GM23248 (cell line): ENCODE measurements at regions not wholly inside any gene's neighbourhood (a gene's known extent, or its start where the extent isn't known, plus 50 kb on each side); places are given as distances from the start of the nearest gene placed in this dataset.

ENCODE experiments used
- EZH2 ChIP-seq: fragments of 200-600 bp; sonication (generic); IDR thresholded peaks from 2 replicates; pipeline ENCODE4 v1.6.1; 2018; ENCODE audit warnings: antibody characterized with exemption, mild to moderate bottlenecking; ENCODE audit not compliant: insufficient read depth, poor library complexity, severe bottlenecking
- EZH2phosphoT487 ChIP-seq: fragments of 200-600 bp; sonication (generic); IDR thresholded peaks from 2 replicates; pipeline ENCODE4 v1.6.1; 2018; ENCODE audit warnings: antibody characterized with exemption, moderate library complexity, mild to moderate bottlenecking, low read depth; ENCODE audit not compliant: insufficient read depth

DNA sequence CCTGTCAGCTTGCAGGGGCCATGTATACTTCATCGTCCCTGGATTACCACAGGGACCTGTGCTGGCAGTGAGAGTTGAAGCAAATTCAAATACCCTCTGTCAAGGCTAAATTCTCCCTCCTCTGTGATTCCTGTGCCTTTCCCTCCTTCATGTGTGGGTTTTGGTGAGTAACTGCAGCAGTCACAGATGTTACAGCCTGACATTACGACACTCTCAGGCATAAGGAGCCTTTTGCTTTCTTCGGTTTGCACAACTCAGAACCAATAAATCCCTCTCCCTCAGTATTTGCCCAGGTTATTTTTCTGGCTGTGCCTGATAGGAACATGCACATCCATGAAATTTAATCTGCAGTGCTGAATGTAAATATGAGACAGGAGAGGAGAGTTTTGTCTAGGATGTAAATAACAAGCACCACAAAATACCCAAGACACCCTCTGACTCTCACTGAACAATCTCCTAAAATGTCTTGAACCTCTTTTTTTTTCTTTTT, 997.2 kb upstream of the GHITM start:
- no peak for TF ChIP-seq EZH2
- TF ChIP-seq EZH2phosphoT487 = no peak
